Activated CD8-positive, alpha-beta memory T cell treated with anti-CD3 and anti-CD28 coated beads for 24 hours (primary cell): ENCODE measurements at regions not wholly inside any gene's neighbourhood (a gene's known extent, or its start where the extent isn't known, plus 50 kb on each side); places are given as distances from the start of the nearest gene placed in this dataset.
"Not testable (repeated sequence)": the region's sequence is repeated elsewhere in the genome, so short reads cannot be mapped to it uniquely, and the experiment has no call there.

Source experiments
- DNase-seq: peaks from one replicate; pipeline ENCODE4 v3.0.0-alpha.2; 2020

DNA sequence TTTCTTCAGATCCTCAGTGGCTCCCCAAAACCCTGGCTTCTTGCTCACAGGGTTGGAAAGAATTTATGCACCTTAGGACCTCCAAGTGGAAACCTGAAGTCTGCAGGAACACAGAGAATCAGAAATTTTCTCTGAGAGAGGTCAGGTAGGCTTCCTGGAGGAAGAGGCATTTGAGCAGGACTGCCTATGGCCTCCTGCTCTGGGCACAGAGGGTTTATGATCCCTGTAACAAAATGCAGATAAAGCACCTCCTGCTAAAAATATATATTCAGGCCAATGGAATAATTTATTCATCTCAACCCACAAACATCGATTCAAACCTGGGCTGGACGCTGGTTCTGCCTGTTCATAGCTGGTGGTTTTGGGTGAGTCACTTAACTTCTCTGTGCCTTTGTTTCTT is 68.1 kb upstream of the FGF3 start:
- DNase-seq = no peak

DNA sequence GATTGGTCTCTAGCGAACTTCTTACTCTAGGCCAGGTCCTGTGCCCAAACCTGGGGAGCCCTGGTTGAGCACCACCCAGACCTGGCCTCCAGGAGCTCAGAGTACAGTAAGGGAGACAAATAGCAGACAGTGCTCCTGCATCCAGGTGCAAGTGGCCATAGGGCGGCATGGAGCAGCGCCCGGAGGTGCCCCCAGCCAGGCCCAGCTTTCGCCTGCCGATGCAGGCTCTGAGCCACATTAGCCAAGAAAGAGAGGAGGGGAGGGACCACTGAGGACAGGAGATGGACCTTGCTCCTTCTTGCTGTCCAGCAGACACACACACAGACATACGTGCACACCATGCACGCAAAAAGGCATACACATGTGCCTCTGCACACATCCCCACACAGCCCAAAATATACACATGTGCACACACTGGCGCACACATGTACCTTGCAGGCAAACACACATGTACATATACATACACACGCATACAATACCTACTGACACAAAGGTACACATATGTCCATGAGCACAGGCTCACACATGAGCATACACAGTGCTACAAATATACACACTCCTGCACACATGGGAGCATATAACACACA is 68.7 kb upstream of the FGF3 start:
- no peak for DNase-seq

DNA sequence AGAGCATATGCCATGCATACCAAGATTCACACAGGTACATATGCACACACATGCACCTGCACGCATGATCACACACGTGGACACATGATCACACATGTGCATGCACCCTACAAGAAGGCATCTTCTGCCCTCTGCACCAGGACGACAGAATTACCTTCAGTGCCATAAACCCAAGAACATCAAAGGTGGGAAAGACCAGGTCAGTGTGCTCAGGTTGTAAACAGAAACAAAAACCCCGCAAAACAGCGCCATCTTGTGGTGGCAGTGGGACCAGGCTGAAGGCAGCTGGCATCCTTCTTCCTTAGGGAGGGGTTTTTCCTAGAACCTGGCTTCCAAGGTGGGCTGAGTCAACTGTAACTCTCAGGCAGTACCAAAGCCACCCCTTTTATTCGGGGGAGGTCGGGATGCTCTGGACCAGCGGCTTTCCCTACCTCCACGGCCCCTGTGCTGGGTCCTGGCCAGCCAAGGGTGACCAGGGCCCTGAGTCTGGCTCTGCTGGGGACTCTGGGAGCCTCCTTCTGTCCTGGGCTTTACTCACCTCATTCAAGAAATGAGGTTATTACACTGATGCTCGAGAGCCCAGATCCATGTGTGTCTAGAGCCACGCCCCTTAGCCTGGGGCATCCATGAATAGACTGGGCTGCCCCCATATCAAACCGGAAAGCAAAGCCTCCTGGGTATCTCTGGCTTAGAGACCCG is 69.4 kb upstream of the FGF3 start:
- peak; percentile 86 for DNase-seq

DNA sequence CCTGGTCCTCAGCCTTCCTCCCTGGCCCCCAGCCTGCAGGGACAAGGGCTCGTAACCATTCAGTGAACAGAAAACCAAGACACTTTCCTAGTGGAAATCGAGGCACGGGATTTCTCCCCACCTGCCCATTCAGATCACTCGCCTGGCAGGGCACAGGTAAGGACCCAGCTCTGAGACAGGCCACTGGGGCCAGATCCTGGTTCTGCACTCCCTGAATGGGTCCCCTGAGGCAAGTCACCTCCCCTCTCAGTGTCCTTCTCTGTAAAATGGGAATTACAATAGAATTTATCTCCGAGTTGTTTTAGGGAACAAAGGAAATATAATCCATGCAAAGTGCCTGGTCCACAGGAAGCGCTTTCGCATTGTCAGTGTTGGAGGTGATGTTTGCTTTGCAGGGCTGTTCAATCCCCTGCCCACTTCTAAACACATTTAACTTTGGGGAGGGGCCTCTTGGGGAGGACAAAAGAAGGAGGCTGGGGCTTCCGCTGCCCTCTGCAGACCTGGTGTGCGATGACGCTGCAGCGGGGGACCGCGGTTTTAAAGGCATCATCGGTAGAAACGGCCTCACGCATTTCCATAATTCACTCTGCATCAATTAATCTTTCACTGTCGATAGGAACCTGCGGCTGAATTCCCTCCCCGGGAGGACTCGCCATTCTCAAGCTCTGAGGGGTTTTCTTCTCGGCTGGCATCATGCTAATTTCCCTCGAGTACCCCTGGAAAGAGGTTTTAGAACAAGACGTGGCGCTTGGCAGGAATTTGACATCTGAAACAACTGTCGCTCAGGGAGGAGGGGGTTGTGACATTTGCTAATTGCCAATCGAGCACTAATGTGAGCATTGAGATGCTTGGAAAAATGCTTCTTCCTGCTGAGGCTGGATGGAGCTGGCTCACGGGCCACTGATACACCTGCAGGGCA is 70.4 kb upstream of the FGF3 start:
- no peak for DNase-seq

DNA sequence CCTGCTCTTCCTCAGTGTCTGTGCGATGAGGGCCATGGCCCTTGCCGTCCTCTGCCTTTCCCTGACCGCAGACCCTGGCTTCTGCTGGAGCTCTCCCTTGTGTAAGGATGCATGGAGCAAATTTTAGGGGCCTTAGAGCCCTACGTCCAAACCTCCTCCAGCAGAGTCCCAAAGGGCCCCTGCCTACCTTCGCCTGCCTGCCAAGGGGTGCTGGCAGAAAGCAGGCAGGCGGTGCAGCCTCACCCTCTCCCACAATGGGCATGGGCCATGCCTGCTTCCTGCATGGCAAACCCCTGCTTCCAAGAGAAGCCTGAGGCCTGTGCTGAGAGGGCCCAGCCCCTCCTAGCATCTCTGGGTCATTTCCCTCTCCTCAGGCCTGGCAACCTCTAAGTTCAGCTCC is 71.3 kb upstream of the FGF3 start:
- DNase-seq = no peak

DNA sequence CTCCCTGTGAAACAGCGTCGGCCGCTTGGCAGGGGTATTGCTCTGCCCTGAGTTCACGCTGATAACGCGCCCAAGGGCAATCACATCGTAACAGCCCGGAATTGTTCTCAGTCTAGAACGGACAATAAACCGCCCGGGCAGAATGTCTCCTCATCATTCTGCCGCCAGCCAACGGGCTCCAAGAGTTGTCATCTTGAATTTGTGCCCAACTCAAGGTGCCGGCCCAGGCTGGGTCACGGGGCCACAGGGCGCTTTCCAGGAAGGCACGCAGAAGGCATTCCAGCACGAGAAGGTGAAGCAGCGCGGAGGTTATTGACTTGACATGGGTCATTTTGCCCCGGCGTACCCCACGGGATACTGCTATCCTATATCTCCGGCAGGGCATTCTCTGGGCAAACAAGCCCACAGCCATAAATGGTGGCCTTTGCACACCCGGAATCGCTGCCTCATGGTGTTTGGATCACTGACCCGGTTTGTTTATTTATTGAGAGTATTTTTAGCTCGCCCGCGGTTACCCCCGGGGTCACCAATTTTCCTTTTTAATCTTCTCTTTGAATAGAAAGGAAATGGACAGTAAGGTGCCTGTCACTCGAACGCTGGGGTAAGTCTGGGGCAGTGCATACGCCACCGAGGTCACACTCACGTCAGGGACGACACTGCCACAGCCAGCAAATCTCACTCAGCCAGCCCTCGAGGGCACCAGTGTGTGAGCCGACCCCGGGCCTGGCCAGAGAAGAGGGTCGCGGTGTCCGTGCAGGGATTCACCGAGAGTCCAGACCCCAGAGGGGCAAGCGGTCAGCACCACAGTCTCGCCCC is 72.4 kb upstream of the FGF3 start:
- DNase-seq = no peak

DNA sequence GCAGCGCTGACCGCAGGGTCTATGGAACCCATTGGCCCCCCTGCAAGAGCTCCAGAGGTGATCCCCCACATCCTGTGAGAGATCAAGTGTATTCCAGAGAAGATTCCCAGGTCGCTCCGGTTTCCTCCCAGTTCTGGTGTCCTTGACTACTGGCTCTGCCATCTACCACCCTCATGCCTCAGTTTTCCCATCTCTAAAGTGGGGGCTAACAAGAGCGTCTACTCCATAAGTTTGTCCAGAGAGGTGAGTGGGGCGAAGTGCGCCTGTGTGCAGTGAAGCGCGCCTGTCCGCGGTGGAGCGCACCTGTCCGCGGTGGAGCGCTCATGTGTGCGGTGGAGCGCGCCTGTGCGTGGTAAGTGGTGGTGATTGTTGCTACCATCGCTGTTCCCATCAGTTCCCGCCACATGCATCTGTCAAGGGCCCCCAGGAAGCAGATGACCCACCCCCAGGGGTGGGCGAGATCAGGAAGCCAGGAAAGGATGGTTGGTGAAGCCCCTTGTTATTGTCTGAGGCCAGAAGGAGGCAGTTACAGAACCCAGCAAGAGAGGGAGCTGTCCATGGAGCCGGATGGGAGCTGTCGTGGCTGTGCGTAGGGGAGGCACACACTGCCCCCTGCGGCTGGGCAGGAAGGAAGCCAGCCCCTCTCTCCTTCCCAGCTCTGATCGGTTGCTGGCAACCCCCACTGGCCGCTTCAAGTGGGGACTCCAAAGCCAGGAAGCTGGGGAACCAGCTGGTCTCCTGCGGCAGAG is 73.2 kb upstream of the FGF3 start:
- DNase-seq = no peak

DNA sequence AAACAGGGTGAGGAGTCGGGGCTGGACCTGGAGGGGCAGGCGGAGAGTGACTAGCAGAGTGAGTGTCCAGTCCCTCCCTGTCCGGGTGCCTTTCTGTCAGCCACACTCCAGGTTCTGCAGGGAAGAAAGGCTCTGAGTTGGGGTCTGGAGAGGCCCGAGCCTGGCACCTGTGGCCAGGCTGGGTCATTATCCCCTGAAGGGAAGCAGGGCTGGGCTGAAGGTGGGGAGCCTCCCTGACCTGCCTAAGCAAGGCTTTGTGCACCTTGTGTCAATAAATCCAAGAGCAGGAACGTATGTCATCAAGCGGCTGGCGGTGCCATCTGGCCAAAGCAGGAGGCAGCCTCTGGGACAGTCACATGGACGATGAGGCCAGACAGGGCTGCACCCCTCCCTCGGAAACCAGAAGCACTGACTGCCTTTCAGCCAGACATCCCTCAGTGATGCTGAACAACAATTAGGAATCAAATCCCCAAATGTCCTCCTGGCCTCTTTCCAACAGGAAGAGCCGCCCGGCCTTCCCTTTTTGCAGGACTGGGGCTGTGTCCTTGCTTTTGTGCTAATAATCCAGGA is 73.9 kb upstream of the FGF3 start:
- DNase-seq = no peak

DNA sequence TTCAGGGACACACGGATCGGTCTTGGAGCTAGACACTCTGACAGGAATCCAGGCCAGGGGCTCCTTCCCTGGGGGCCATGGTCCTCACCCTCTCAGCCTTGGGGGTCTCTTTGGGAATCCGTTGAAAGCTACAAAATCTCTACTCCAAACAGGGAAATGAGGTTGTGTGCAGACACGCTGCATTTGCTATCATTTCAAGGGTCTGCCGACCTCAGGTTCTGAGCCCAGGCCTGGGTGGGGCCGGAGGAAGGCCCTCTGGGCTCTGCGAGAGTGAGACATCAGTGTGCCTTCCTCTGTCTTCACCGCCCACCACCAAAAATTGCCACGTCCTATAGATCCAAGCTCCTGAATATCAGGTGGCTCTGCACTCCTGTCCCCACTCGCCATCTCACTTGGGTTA is 74.4 kb upstream of the FGF3 start:
- DNase-seq = no peak

DNA sequence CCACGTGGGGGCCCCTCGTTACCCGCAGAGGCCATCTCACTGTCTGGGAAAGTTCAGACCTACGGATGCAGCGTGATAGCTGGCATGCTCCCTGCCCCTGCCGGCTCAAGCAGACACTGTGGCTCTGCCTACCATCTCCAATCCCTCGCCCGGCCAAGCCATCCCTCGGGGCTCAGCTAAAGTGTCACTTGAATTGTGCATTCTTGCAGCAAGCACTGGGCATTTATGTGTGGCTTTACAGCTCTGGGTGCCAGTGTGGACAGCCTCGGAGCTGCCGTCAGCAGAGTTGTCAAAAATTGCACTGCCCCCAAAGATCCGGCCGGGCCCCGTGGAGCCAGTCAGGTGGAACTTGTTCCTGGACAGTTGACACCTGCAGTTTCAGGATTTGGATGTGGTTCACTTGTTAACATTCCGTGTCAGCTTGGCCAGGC is 75.0 kb upstream of the FGF3 start:
- DNase-seq = no peak

DNA sequence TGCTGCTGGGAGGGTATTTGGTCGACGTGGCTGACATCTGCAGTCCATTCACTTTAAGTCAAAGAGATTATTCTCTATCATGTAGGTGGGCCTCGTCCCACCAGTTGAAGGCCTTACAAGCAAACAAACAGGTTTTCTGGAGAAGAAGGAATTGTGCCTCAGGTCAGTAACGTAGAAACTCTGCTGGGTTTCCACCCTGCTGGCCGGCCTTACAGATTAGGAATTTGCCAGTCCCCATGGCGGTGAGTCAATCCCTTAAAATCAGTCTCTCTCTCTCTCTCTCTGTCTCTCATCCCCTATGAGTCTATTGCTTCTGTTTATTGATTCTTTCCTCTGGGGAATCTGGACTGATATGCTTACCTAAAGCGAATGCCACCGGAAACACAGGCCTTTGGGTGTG is 75.4 kb upstream of the FGF3 start:
- no peak for DNase-seq

DNA sequence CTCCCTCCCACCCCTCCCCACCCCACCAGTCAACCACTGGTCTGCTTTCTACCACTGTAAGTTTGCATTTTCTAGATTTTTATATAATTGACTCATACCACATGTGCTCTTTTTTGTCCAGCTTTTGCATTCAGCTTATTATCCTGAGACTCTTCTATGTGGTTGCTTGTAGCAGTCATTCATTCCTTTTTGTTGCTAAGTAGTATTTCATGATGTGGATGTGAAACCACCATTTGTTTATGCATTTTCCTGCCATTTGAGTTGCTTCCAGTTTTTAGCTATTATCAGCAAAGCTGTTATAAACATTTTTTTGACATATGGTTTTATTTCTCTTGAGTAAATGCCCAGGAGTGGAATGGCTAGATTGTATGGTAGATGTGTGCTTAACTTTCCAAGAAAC is 77.0 kb upstream of the FGF3 start:
- no peak for DNase-seq

DNA sequence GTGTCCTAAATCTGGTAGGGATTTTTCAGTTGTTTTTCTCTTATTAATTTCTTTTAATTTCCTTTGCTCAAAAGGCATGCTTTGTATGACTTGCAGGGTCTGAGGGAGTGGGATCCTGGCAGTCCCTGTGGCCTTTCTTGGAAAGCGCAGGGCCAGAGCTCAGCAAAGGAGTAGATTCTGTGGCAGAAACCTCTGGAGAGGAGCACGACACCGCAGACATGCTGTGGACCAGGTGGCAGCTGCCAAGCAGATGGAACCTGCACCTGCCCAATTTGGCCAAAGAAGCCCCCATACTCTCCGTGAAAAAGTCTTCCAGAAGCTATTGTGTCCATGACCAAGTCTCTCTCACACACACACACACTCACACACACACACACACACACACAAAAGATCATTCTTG is 78.9 kb upstream of the FGF3 start:
- DNase-seq = no peak

DNA sequence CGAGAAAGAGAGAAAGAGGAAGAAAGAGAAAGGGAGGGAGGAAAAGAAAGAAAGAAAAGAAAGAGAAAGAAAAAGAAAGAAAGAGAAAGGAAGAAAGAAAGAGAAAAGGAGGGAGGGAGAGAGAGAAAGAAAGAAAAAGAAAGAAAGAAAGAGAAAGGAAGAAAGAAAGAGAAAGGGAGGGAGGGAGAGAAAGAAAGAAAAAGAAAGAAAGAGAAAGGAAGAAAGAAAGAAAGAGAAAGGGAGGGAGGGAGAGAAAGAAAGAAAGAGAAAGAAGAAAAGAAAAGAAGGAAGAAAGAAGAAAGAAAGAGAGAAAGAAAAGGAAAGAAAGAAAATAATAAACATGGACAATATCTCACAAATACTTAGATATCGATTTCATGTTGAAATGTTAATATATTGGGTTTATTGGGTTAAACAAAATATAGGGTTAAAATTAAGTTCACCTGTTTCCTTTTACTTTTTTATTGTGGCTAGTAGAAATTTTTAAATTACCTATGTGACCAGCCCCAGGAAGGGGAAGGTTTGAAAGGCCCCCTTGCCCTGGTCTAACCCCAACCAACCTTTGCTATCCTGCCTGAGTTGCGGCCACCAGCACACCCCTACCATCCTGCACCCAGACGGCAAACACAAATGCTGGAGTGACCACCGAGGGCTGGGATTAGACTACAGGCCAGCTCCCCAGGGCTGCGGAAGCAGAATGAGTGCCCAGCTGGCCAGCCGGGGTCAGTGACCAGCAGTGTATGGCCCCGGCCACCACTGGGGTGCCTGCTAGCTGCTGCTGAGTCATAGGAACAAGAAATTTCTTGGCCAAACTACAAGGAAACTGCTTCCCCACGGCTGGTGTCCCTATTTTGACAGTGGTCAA is 81.0 kb upstream of the FGF3 start:
- no peak for DNase-seq

DNA sequence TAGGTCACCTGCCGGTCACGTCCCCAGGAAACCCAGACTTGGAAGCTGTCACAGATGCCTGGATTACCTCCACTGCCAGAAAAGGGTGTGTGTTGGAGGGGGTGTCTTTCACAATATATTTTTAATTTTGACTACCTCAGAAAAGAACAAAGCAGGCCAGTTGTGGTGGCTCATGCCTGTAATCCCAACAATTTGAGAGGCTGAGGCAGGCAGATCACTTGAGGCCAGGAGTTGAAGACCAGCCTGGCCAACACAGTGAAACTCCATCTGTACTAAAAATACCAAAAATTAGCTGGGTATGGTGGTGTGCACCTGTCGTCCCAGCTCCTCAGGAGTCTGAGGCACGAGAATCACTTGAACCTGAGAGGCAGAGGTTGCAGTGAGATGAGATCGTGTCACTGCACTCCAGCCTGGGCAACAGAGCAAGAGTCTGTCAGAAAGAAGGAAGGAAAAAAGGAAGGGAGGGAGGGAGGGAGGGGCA is 81.6 kb upstream of the FGF3 start:
- DNase-seq = not testable (repeated sequence)

DNA sequence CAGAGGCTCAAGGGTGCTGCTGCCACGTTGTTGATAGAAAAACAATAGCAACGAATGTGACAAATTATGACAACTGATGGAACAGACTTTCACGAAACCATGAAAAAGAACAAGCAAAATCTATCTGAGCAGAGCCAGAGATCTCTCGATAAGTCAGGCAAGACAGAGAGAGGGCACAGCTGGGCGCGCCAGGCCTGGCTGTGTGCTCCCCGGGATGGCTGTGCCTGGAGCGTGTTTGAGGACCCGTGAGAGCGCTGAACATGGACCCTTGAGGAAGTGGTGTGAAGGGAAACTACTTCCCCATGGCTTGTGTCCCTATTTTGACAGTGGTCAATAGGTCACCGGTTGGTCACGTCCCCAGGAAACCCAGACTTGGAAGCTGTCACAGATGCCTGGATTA is 83.1 kb upstream of the FGF3 start:
- no peak for DNase-seq

DNA sequence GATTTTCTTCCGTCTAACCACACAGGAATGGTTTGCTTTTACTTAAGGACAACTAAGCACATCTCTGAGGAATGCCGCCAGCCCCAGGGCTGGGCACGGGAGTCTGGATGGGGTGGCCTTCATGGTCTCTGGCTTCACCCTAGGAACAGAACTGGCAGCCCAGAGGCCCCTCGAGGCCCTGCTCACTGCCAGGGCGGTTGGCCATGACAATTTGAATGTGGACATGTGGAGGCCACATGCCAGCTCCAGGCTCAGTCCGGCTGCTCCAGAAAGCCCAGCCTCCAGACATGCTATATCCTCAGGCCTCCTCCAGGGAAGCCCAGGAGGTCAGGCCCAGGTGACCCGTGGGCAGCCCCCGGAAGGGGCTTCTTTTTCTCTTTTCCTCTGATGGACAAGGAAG is 84.0 kb upstream of the FGF3 start:
- no peak for DNase-seq

DNA sequence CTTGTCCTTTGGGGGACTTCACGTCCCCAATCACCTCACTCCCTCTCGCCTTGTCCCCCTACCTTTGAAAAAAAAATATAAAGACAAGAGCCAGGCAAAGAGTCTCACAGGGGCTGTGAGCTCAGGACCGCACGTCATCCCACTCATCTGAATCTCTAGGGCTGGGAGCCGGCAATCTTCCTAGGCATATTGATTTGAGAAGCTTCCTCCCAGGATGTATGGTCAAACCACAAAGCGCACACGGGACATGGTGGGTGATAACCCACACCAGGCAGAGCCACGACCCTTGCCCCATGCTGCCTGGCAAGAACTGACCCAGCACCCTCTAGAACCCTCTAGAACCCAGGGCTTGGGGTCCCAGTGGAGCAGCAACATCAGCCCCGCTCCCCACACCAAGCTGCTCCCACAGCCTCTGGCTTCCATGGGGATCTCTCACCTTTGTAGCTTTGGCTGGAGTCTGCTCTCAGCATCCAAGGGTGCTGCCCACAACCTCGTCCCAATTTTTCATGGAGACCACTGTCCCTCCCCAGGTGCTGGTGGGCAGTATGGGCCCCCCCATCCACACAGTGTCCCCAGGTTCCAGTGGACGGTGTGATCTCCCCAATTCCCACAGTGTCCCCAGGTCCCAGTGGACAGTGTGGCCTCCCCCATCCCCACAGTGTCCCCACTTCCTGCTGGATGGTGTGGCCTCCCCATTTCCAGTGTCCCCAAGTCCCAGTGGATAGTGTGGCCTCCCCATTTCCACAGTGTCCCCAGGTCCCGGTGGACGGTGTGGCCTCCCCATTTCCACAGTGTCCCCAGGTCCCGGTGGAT is 85.2 kb upstream of the FGF3 start:
- DNase-seq = no peak

DNA sequence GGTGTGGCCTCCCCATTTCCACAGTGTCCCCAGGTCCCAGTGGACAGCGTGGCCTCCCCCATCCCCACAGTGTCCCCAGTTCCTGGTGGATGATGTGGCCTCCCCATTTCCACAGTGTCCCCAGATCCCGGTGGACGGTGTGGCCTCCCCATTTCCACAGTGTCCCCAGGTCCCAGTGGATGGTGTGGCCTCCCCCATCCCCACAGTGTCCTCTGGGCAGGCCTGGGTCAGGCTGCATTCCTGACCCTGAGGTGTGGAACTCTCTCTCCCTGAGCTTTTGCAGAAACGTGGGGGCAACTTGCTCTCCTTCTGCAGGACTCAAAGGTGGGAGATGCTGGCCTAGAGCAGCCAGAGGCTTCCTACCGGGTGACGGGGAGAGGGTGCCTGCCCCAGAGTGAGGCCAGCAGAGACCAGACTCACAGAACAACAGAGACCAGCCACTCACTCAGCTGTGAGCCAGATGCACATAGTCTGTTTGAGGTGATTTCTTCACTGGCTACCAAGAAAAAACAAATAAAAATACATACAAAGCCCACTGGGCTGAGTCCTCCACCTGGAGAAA is 85.8 kb upstream of the FGF3 start:
- DNase-seq = no peak
